ENCODE measurements at regions not wholly inside any gene's neighbourhood (a gene's known extent, or its start where the extent isn't known, plus 50 kb on each side); places are given as distances from the start of the nearest gene placed in this dataset.

GRCh38 chr10:121128164-121128563, 277.0 kb downstream of the WDR11 start:
- no peak for TF ChIP-seq CTCF (optimal IDR thresholded peaks at IDR 0.05 in 1 of 3, IDR thresholded peaks at IDR 0.05 in 1 of 3, conservative IDR thresholded peaks at IDR 0.05 in 1 of 3; ENCODE audit: extremely low read depth in 1 of 3, insufficient read depth in 2 of 3, low read length in 3 of 3)
- TF ChIP-seq EZH2 (IDR thresholded peaks at IDR 0.05; ENCODE audit: low read length): no peak
